Cardiac fibroblast (primary cell): ENCODE measurements at regions not wholly inside any gene's neighbourhood (a gene's known extent, or its start where the extent isn't known, plus 50 kb on each side); places are given as distances from the start of the nearest gene placed in this dataset.

Experiments
- DNase-seq, 2 donors: peaks; one replicate each; pipeline versions ENCODE4 v3.0.0 to v3.0.0-alpha.2; 2010; ENCODE audit warnings: low read depth in 2 of 2
- H3K4me3 ChIP-seq, 2 donors: replicated peaks in 1 of 2; 1 replicate in 1 of 2; 2 replicates in 1 of 2; pipeline ENCODE4 v1.5.1; 2011; ENCODE audit warnings: low read depth in 2 of 2, low read length in 2 of 2, mild to moderate bottlenecking in 2 of 2, moderate library complexity in 1 of 2
- CTCF ChIP-seq: IDR thresholded peaks from one replicate; pipeline ENCODE4 v1.5.1; 2011; ENCODE audit warnings: low read depth, mild to moderate bottlenecking, low read length, inconsistent platforms

GRCh38 chr14:66219886-66220285, 266.3 kb upstream of the CCDC196 start:
- no peak for DNase-seq
- H3K4me3 ChIP-seq = no peak overlapping the region
- no peak for TF ChIP-seq CTCF

- no peak for DNase-seq
Measured at GRCh38 chr14:66224492-66225178, 261.5 kb upstream of the CCDC196 start.

GRCh38 chr14:66225337-66225736, 260.8 kb upstream of the CCDC196 start:
- H3K4me3 ChIP-seq = no peak overlapping the region
- no peak for DNase-seq
- TF ChIP-seq CTCF = no peak

More at GRCh38 chr14:66224492-66225178, 261.5 kb upstream of the CCDC196 start:
- no peak overlapping the region for H3K4me3 ChIP-seq
- TF ChIP-seq CTCF = no peak

- TF ChIP-seq CTCF = no peak
- DNase-seq = peak; percentile 3 to 81
- H3K4me3 ChIP-seq = no peak overlapping the region
Measured at GRCh38 chr14:66228267-66228970, 257.8 kb upstream of the CCDC196 start.

- no peak for DNase-seq
- no peak for TF ChIP-seq CTCF
- H3K4me3 ChIP-seq = no peak overlapping the region
Measured at GRCh38 chr14:66231820-66232219, 254.4 kb upstream of the CCDC196 start.

- no peak overlapping the region for H3K4me3 ChIP-seq
- no peak for TF ChIP-seq CTCF
- no peak for DNase-seq
Measured at GRCh38 chr14:66233591-66233990, 252.6 kb upstream of the CCDC196 start.

- DNase-seq = no peak
- TF ChIP-seq CTCF = no peak
Measured at GRCh38 chr14:66234411-66234810, 251.8 kb upstream of the CCDC196 start.

More at GRCh38 chr14:66234411-66234810, 251.8 kb upstream of the CCDC196 start:
- H3K4me3 ChIP-seq = no peak overlapping the region
